GM13976 (cell line): ENCODE measurements at regions not wholly inside any gene's neighbourhood (a gene's known extent, or its start where the extent isn't known, plus 50 kb on each side); places are given as distances from the start of the nearest gene placed in this dataset.
A peak's percentile ranks its signal among the peaks of the same experiment; 100 is the strongest.

Experiments used
- DNase-seq: peaks from one replicate; pipeline ENCODE4 v3.0.0; 2012; ENCODE audit warnings: low spot score
- CTCF ChIP-seq: IDR thresholded peaks from 2 replicates; pipeline ENCODE4 v1.5.1; 2012; ENCODE audit warnings: borderline replicate concordance, mild to moderate bottlenecking; ENCODE audit not compliant: insufficient read depth; ENCODE audit errors: extremely low read depth, missing control alignments, control extremely low read depth
- in situ Hi-C: fragments of 300-500 bp; cut with MboI; formaldehyde crosslinking; loops from one replicate; pipeline ENCODE4 v1.12.0; 2022; ENCODE audit warnings: low sequenced_read_pairs, mixed read lengths, inconsistent platforms; ENCODE audit not compliant: unreplicated experiment

- TF ChIP-seq CTCF, result no peak
- in situ Hi-C loops, result no loop called here
- DNase-seq, result no peak
Observed at GRCh38 chr16:86120201-86121192, 221.5 kb downstream of the IRF8 start.

GRCh38 chr16:86121374-86122010 lies 222.5 kb downstream of the IRF8 start:
- in situ Hi-C loops, result no loop called here
- no peak for DNase-seq
- TF ChIP-seq CTCF, result no peak

- no peak for TF ChIP-seq CTCF
- in situ Hi-C loops, result no loop called here
- no peak for DNase-seq
Observed at GRCh38 chr16:86122681-86123342, 223.8 kb downstream of the IRF8 start.

- no peak for DNase-seq
- no peak for TF ChIP-seq CTCF
- in situ Hi-C loops, result no loop called here
Observed at GRCh38 chr16:86124321-86124720, 225.4 kb downstream of the IRF8 start.

- no peak for TF ChIP-seq CTCF
- in situ Hi-C loops, result no loop called here
- DNase-seq, result peak; percentile 11
Observed at GRCh38 chr16:86126891-86127290, 227.9 kb downstream of the IRF8 start.

GRCh38 chr16:86127366-86127765 lies 228.4 kb downstream of the IRF8 start:
- in situ Hi-C loops, result no loop called here
- peak; percentile 13 for DNase-seq
- no peak for TF ChIP-seq CTCF
